ENCODE measurements at regions not wholly inside any gene's neighbourhood (a gene's known extent, or its start where the extent isn't known, plus 50 kb on each side); places are given as distances from the start of the nearest gene placed in this dataset.

- no peak overlapping the region for H3K4me3 ChIP-seq (ENCODE audit: low read depth, low read length)
- no peak for TF ChIP-seq CTCF (IDR thresholded peaks at IDR 0.05; ENCODE audit: borderline replicate concordance, insufficient read depth, low read depth, low read length)
These were observed 145.7 kb downstream of the NUAK1 start for GRCh38 chr12:105992849-105993740.

GRCh38 chr12:105993766-105994555 lies 144.8 kb downstream of the NUAK1 start:
- no peak for TF ChIP-seq CTCF (IDR thresholded peaks at IDR 0.05; ENCODE audit: borderline replicate concordance, insufficient read depth, low read depth, low read length)
- no peak overlapping the region for H3K4me3 ChIP-seq (ENCODE audit: low read depth, low read length)

- no peak for TF ChIP-seq CTCF (IDR thresholded peaks at IDR 0.05; ENCODE audit: borderline replicate concordance, insufficient read depth, low read depth, low read length)
These were observed 142.8 kb downstream of the NUAK1 start for GRCh38 chr12:105995961-105996431.

GRCh38 chr12:105998561-105998960 lies 140.2 kb downstream of the NUAK1 start:
- TF ChIP-seq CTCF (IDR thresholded peaks at IDR 0.05; ENCODE audit: borderline replicate concordance, insufficient read depth, low read depth, low read length) = no peak

More at GRCh38 chr12:105995961-105996431, 142.8 kb downstream of the NUAK1 start:
- H3K4me3 ChIP-seq (ENCODE audit: low read depth, low read length) = no peak overlapping the region

GRCh38 chr12:106000382-106001104 lies 138.2 kb downstream of the NUAK1 start:
- H3K4me3 ChIP-seq (ENCODE audit: low read depth, low read length) = no peak overlapping the region
- no peak for TF ChIP-seq CTCF (IDR thresholded peaks at IDR 0.05; ENCODE audit: borderline replicate concordance, insufficient read depth, low read depth, low read length)

More at GRCh38 chr12:105998561-105998960, 140.2 kb downstream of the NUAK1 start:
- no peak overlapping the region for H3K4me3 ChIP-seq (ENCODE audit: low read depth, low read length)

GRCh38 chr12:106001105-106001836 lies 137.5 kb downstream of the NUAK1 start:
- H3K4me3 ChIP-seq (ENCODE audit: low read depth, low read length) = no peak overlapping the region
- no peak for TF ChIP-seq CTCF (IDR thresholded peaks at IDR 0.05; ENCODE audit: borderline replicate concordance, insufficient read depth, low read depth, low read length)
